Chondrocyte (in vitro differentiated cells): ENCODE measurements at regions not wholly inside any gene's neighbourhood (a gene's known extent, or its start where the extent isn't known, plus 50 kb on each side); places are given as distances from the start of the nearest gene placed in this dataset.

Experiments used
- DNase-seq: peaks from one replicate; pipeline ENCODE4 v3.0.0; 2021; ENCODE audit warnings: mixed read lengths, low spot score
- H3K27ac Mint-ChIP-seq: one replicate; pipeline ENCODE4 v1.8.0; 2021; ENCODE audit warnings: mild to moderate bottlenecking, moderate library complexity, mixed read lengths; ENCODE audit not compliant: unreplicated experiment
- H3K27me3 Mint-ChIP-seq: 2 replicates; pipeline ENCODE4 v1.8.0; 2021; ENCODE audit warnings: low read depth, mixed read lengths
- H3K36me3 Mint-ChIP-seq: 2 replicates; pipeline ENCODE4 v1.8.0; 2021; ENCODE audit warnings: low read depth, mixed read lengths
- H3K4me1 Mint-ChIP-seq: 2 replicates; pipeline ENCODE4 v1.8.0; 2021; ENCODE audit warnings: low read depth, mild to moderate bottlenecking, mixed read lengths
- H3K4me3 Mint-ChIP-seq: one replicate; pipeline ENCODE4 v1.8.0; 2021; ENCODE audit warnings: mild to moderate bottlenecking, moderate library complexity, mixed read lengths; ENCODE audit not compliant: unreplicated experiment
- H3K9me3 Mint-ChIP-seq: 2 replicates; pipeline ENCODE4 v1.8.0; 2021; ENCODE audit warnings: low read depth, mixed read lengths
- TF ChIP-seq, protein P1 (sequence below): fragments of 200-600 bp; sonication (generic); IDR thresholded peaks from 2 replicates; pipeline ENCODE4 v1.5.0; 2021; ENCODE audit warnings: antibody characterized with exemption, mild to moderate bottlenecking, moderate library complexity

DNA sequence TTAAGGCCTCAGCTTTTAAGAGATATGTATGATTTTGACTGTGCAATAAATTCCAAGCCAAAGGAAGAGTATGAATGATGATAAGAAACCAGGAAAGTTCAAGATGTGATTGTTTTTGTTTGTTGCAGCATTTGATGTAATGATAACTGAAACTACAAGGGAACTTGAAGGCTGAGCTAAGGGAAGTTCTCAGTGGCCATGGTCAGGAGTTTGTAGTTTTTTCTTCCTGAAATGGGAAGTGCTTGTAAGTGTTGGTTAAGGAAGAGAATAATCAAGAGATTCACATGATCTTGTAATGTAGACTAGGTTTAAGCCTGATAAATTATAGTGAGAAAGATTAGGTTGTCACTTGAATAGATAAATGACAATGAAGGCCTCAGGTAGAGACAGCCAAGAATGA, 53.4 kb downstream of the PTCHD4 start:
- H3K4me3 Mint-ChIP-seq, result no peak overlapping the region
- H3K27ac Mint-ChIP-seq, result no peak overlapping the region
- H3K36me3 Mint-ChIP-seq, result no peaks in the 10 kb centered on the region
- H3K9me3 Mint-ChIP-seq, result no peaks in the 10 kb centered on the region
- TF ChIP-seq, protein P1, sequence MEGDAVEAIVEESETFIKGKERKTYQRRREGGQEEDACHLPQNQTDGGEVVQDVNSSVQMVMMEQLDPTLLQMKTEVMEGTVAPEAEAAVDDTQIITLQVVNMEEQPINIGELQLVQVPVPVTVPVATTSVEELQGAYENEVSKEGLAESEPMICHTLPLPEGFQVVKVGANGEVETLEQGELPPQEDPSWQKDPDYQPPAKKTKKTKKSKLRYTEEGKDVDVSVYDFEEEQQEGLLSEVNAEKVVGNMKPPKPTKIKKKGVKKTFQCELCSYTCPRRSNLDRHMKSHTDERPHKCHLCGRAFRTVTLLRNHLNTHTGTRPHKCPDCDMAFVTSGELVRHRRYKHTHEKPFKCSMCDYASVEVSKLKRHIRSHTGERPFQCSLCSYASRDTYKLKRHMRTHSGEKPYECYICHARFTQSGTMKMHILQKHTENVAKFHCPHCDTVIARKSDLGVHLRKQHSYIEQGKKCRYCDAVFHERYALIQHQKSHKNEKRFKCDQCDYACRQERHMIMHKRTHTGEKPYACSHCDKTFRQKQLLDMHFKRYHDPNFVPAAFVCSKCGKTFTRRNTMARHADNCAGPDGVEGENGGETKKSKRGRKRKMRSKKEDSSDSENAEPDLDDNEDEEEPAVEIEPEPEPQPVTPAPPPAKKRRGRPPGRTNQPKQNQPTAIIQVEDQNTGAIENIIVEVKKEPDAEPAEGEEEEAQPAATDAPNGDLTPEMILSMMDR, result no peak
- peaks cover 2% of the 10 kb centered on the region for H3K27me3 Mint-ChIP-seq
- H3K4me1 Mint-ChIP-seq, result peaks cover 8% of the 10 kb centered on the region
- no peak for DNase-seq

DNA sequence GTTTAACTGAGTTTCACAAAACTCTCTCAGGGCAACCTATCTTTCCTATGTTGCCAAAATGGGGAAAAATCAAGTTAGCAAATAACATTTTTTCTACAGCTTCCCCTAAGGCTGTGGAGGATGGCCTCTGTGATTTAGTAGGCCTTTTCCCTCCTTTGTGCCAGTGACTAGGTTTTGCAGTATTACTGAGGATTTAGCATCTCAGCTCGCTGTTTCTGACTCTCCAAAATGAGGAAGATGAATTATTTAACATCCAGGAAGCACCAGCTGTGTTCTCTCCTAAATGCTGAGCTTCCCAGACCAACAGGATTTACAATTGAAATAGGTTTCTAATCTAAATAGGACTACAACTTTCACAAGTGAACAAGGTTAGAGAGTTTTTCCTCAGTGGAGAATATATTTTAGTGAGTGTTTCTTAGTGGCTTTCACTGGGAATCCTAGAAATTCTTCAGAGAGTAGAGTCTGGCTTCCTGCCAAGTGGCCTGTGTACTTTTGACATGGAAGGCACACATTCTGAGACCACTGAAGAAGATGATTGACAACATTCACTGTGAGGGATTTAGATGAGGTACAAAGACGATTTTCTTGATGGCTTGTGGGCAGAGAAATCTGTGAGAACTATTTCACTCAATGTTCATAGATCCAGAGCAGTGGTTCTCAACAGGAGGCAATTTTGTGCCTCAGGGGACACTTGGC, 62.4 kb downstream of the PTCHD4 start:
- TF ChIP-seq, protein P1, result no peak
- no peaks in the 10 kb centered on the region for H3K36me3 Mint-ChIP-seq
- H3K4me3 Mint-ChIP-seq, result no peak overlapping the region
- DNase-seq, result no peak
- peaks cover 3% of the 10 kb centered on the region for H3K27me3 Mint-ChIP-seq
- H3K4me1 Mint-ChIP-seq, result peaks cover 7% of the 10 kb centered on the region
- H3K27ac Mint-ChIP-seq, result no peak overlapping the region
- H3K9me3 Mint-ChIP-seq, result no peaks in the 10 kb centered on the region

DNA sequence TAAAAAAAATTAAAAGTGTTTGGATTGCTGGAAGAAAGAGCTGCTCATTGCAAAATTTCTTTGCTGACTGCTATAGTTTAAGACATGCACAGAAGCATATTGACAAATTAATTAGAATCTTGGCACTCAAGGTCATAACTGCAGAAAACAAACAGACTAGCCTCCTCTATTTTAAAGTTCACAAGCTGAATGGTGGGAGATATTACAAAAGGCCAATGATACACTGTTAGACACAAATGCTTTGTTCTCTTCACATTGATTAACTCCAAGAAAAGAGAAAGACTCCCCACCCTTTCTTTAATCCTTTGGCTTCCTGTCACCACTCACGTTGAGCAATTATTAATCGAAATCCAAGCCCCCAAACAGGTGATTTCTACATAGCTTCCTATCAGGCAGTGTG, 69.1 kb downstream of the PTCHD4 start:
- Mint-ChIP-seq H3K4me3 (no peak overlapping the region), H3K27ac (no peak overlapping the region), H3K36me3 (no peaks in the 10 kb centered on the region), H3K4me1 (no peaks in the 10 kb centered on the region), H3K9me3 (no peaks in the 10 kb centered on the region), H3K27me3 (peaks cover 1% of the 10 kb centered on the region)
- DNase-seq, result no peak
- TF ChIP-seq, protein P1, result no peak

DNA sequence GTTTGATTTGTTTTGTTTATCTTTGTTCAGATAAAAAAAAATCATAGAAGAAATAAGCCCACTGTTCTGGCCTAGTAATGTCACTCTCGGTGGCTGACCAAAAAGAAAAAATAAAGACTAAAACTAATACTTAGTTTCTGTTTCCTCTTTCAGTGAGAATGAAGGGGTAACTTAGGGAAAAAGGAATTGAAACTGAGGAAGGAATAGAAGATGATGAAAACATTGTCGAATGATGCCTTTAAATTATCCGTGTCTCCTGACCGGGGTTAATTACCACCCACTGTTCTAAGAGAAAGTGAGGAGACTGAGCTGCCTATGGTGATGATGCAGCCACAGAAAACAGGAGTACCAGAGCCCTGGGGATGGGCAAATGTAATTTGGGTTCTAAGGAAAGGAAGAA, 73.1 kb downstream of the PTCHD4 start:
- no peaks in the 10 kb centered on the region for H3K36me3 Mint-ChIP-seq
- no peak for DNase-seq
- peaks cover 6% of the 10 kb centered on the region for H3K4me1 Mint-ChIP-seq
- no peaks in the 10 kb centered on the region for H3K9me3 Mint-ChIP-seq
- H3K27ac Mint-ChIP-seq, result no peak overlapping the region
- TF ChIP-seq, protein P1, result no peak
- H3K4me3 Mint-ChIP-seq, result no peak overlapping the region
- no peaks in the 10 kb centered on the region for H3K27me3 Mint-ChIP-seq

DNA sequence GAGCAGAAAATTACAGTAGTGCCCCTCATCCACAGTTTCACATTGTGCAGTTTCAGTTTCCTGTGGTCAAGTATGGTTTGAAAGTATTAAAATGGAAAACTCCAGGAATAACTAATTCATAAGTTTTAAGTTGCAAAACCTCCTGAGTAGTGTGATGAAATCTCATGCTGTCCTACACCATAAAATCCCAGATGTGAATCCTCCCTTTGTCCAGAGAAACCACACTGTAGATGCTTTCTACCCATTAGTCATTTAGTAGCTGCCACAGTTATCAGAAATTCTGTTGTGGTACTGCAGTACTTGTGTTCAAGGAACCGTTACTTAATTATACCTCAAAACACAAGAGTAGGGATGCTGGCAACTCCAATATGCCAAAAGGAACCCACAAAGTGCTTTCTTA, 74.7 kb downstream of the PTCHD4 start:
- Mint-ChIP-seq H3K4me1 (peaks cover 13% of the 10 kb centered on the region), H3K4me3 (no peak overlapping the region), H3K27me3 (no peaks in the 10 kb centered on the region), H3K36me3 (no peaks in the 10 kb centered on the region), H3K27ac (no peak overlapping the region), H3K9me3 (no peaks in the 10 kb centered on the region)
- DNase-seq, result no peak
- TF ChIP-seq, protein P1, result no peak
